ENCODE measurements at regions not wholly inside any gene's neighbourhood (a gene's known extent, or its start where the extent isn't known, plus 50 kb on each side); places are given as distances from the start of the nearest gene placed in this dataset.

- no peak for DNase-seq (ENCODE audit: low read depth in 1 of 2, low spot score in 1 of 2)
- WGBS (ENCODE audit: missing lambda C conversion rate): 31% methylated on average over 12 of the region's 12 CpGs
- no peak overlapping the region for H3K27ac ChIP-seq
- no peak overlapping the region for H3K4me2 ChIP-seq
- H3K4me3 ChIP-seq: no peak overlapping the region
- no peak for TF ChIP-seq KDM5A (IDR thresholded peaks at IDR 0.05)
- TF ChIP-seq HOXB5 (CRISPR knock-in tag; IDR thresholded peaks at IDR 0.05): no peak
- TF ChIP-seq RAD21 (conservative IDR thresholded peaks at IDR 0.05 in 1 of 2, IDR thresholded peaks at IDR 0.05 in 1 of 2): no peak
- no peak for TF ChIP-seq MAX (IDR thresholded peaks at IDR 0.05)
- ChIA-PET POLR2A (no interaction called here), CTCF (interaction anchor here (0.7 kb wide), 1 partner anchor 16 kb away, joined by 4 read pairs; no protein-coding TSS in a partner anchor)
- FAIRE-seq: no peak
- no peak for ATAC-seq
- no peaks in the 10 kb centered on the region for H3K9me3 ChIP-seq
- no peaks in the 10 kb centered on the region for H3K4me1 ChIP-seq
These were observed 351.7 kb downstream of the TMEM121 start for GRCh38 chr14:105878125-105878524.

- CTCF ChIA-PET: no interaction called here
- H3K9me3 ChIP-seq: no peaks in the 10 kb centered on the region
- H3K27ac ChIP-seq: no peak overlapping the region
- H3K4me1 ChIP-seq: no peaks in the 10 kb centered on the region
- ATAC-seq (no peak), DNase-seq (ENCODE audit: low read depth in 1 of 2, low spot score in 1 of 2) (no peak), FAIRE-seq (no peak)
- TF ChIP-seq RAD21 (conservative IDR thresholded peaks at IDR 0.05 in 1 of 2, IDR thresholded peaks at IDR 0.05 in 1 of 2): no peak
- no peak for TF ChIP-seq POLR2A (IDR thresholded peaks at IDR 0.05; ENCODE audit: low read length)
- no peak for TF ChIP-seq MAX (IDR thresholded peaks at IDR 0.05)
- TF ChIP-seq ZNF302 (CRISPR knock-in tag; IDR thresholded peaks at IDR 0.05): no peak
- TF ChIP-seq ZFP36 (IDR thresholded peaks at IDR 0.05; ENCODE audit: borderline replicate concordance, partially characterized antibody): no peak
- no peak for TF ChIP-seq CEBPB (IDR thresholded peaks at IDR 0.05)
- no peak for TF ChIP-seq HMGXB4 (CRISPR knock-in tag; IDR thresholded peaks at IDR 0.05; ENCODE audit: borderline replicate concordance)
- no peak for TF ChIP-seq CHD2 (IDR thresholded peaks at IDR 0.05; ENCODE audit: low read length, partially characterized antibody)
- no peak for TF ChIP-seq ZSCAN20 (CRISPR knock-in tag; IDR thresholded peaks at IDR 0.05)
- POLR2A ChIA-PET: no interaction called here
- H3K4me2 ChIP-seq: no peak overlapping the region
- WGBS (ENCODE audit: missing lambda C conversion rate): 30% methylated on average over 13 of the region's 13 CpGs
- no peak overlapping the region for H3K4me3 ChIP-seq
These were observed 352.2 kb downstream of the TMEM121 start for GRCh38 chr14:105878554-105878953.

GRCh38 chr14:105879503-105879866 is 353.1 kb downstream of the TMEM121 start:
- no peak for DNase-seq (ENCODE audit: low read depth in 1 of 2, low spot score in 1 of 2)
- no peak for ATAC-seq
- FAIRE-seq: no peak
- CTCF ChIA-PET: no interaction called here
- WGBS (ENCODE audit: missing lambda C conversion rate): 32% methylated on average over 6 of the region's 7 CpGs
- no peak overlapping the region for H3K4me2 ChIP-seq
- no peaks in the 10 kb centered on the region for H3K9me3 ChIP-seq
- no peaks in the 10 kb centered on the region for H3K4me1 ChIP-seq
- TF ChIP-seq CTCF (IDR thresholded peaks at IDR 0.05) (no peak), JUNB (IDR thresholded peaks at IDR 0.05) (no peak), FOSL2 (IDR thresholded peaks at IDR 0.05) (no peak), FOSL2 (CRISPR knock-in tag; IDR thresholded peaks at IDR 0.05) (no peak)
- POLR2A ChIA-PET: no interaction called here
- no peak overlapping the region for H3K27ac ChIP-seq
- no peak overlapping the region for H3K4me3 ChIP-seq

GRCh38 chr14:105879867-105880561 is 353.6 kb downstream of the TMEM121 start:
- FAIRE-seq (no peak), ATAC-seq (no peak)

More at GRCh38 chr14:105879867-105880561, 353.6 kb downstream of the TMEM121 start:
- TF ChIP-seq MAX (IDR thresholded peaks at IDR 0.05) (no peak), KDM5A (IDR thresholded peaks at IDR 0.05) (no peak), HOXB13 (CRISPR knock-in tag; IDR thresholded peaks at IDR 0.05; ENCODE audit: low read depth) (no peak), CHD2 (IDR thresholded peaks at IDR 0.05; ENCODE audit: low read length, partially characterized antibody) (no peak), NPAS2 (CRISPR knock-in tag; IDR thresholded peaks at IDR 0.05; ENCODE audit: borderline replicate concordance) (no peak), FOXS1 (CRISPR knock-in tag; IDR thresholded peaks at IDR 0.05) (no peak), MAFK (IDR thresholded peaks at IDR 0.05; ENCODE audit: partially characterized antibody) (no peak), NR3C1 (IDR thresholded peaks at IDR 0.05) (no peak), JUNB (IDR thresholded peaks at IDR 0.05) (no peak), CTCF (IDR thresholded peaks at IDR 0.05) (no peak), ESRRA (IDR thresholded peaks at IDR 0.05; ENCODE audit: borderline replicate concordance, low read length) (no peak), CHD4 (IDR thresholded peaks at IDR 0.05; ENCODE audit: borderline replicate concordance) (no peak), MAZ (IDR thresholded peaks at IDR 0.05; ENCODE audit: borderline replicate concordance, low read depth, low read length) (no peak), RAD21 (conservative IDR thresholded peaks at IDR 0.05 in 1 of 2, IDR thresholded peaks at IDR 0.05 in 1 of 2) (no peak), TP53 (CRISPR knock-in tag; IDR thresholded peaks at IDR 0.05) (no peak)
- Histone ChIP-seq H3K4me1 (no peaks in the 10 kb centered on the region), H3K4me3 (no peak overlapping the region), H3K9me3 (no peaks in the 10 kb centered on the region), H3K27ac (no peak overlapping the region), H3K4me2 (no peak overlapping the region)
- POLR2A ChIA-PET: no interaction called here
- 38% methylated on average over 11 of the region's 14 CpGs for WGBS (ENCODE audit: missing lambda C conversion rate)
- CTCF ChIA-PET: no interaction called here
- no peak for DNase-seq (ENCODE audit: low read depth in 1 of 2, low spot score in 1 of 2)
